Loucy (cell line): ENCODE measurements at regions not wholly inside any gene's neighbourhood (a gene's known extent, or its start where the extent isn't known, plus 50 kb on each side); places are given as distances from the start of the nearest gene placed in this dataset.

Experiments
- EZH2phosphoT487 ChIP-seq: fragments of 200-600 bp; IDR thresholded peaks from 2 replicates; pipeline ENCODE4 v1.6.1; 2018; ENCODE audit warnings: antibody characterized with exemption, mild to moderate bottlenecking, moderate library complexity, borderline replicate concordance
- TF ChIP-seq, protein P1 (sequence below): fragments of 200-600 bp; sonication (generic); conservative IDR thresholded peaks from 2 replicates; pipeline ENCODE4 v1.5.1; 2014; ENCODE audit warnings: mild to moderate bottlenecking, antibody characterized with exemption, low read length

DNA sequence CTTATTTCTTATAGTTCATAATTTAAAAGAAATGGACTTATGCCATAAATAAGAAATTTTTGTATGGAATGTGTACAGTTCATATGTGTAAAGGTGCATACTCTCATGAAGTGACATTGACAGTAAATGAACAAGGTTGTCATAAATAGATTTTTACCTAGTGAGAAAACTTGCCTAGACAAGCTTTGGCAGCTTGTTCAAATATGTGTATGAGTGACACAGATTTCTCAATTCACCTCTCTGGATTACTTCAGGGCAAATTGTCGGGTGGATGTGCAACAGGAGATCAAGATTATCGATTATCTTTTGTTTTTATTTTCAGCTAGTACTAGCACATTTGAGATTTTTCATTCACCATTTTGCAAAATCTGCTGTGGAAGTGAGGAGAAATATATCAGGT is 758.1 kb upstream of the ACVR2A start:
- TF ChIP-seq, protein P1, sequence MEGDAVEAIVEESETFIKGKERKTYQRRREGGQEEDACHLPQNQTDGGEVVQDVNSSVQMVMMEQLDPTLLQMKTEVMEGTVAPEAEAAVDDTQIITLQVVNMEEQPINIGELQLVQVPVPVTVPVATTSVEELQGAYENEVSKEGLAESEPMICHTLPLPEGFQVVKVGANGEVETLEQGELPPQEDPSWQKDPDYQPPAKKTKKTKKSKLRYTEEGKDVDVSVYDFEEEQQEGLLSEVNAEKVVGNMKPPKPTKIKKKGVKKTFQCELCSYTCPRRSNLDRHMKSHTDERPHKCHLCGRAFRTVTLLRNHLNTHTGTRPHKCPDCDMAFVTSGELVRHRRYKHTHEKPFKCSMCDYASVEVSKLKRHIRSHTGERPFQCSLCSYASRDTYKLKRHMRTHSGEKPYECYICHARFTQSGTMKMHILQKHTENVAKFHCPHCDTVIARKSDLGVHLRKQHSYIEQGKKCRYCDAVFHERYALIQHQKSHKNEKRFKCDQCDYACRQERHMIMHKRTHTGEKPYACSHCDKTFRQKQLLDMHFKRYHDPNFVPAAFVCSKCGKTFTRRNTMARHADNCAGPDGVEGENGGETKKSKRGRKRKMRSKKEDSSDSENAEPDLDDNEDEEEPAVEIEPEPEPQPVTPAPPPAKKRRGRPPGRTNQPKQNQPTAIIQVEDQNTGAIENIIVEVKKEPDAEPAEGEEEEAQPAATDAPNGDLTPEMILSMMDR: no peak
- no peak for TF ChIP-seq EZH2phosphoT487
